ENCODE measurements at regions not wholly inside any gene's neighbourhood (a gene's known extent, or its start where the extent isn't known, plus 50 kb on each side); places are given as distances from the start of the nearest gene placed in this dataset.
"Not testable (repeated sequence)": the region's sequence is repeated elsewhere in the genome, so short reads cannot be mapped to it uniquely, and the experiment has no call there.

GRCh38 chr1:29415861-29416260, 179.5 kb downstream of the PTPRU start:
- H3K27ac Mint-ChIP-seq, result no peak overlapping the region
- H3K27me3 Mint-ChIP-seq (ENCODE audit: low read depth), result peaks cover 20% of the 10 kb centered on the region
- no peaks in the 10 kb centered on the region for H3K4me1 Mint-ChIP-seq (ENCODE audit: low read depth)
- no peak for ATAC-seq (replicated peaks in 1 of 2)
- DNase-seq, result no peak
- H3K4me3 Mint-ChIP-seq, result no peak overlapping the region
- no peaks in the 10 kb centered on the region for H3K9me3 Mint-ChIP-seq
- no peaks in the 10 kb centered on the region for H3K36me3 Mint-ChIP-seq (ENCODE audit: insufficient read depth in 2 of 2)

DNA sequence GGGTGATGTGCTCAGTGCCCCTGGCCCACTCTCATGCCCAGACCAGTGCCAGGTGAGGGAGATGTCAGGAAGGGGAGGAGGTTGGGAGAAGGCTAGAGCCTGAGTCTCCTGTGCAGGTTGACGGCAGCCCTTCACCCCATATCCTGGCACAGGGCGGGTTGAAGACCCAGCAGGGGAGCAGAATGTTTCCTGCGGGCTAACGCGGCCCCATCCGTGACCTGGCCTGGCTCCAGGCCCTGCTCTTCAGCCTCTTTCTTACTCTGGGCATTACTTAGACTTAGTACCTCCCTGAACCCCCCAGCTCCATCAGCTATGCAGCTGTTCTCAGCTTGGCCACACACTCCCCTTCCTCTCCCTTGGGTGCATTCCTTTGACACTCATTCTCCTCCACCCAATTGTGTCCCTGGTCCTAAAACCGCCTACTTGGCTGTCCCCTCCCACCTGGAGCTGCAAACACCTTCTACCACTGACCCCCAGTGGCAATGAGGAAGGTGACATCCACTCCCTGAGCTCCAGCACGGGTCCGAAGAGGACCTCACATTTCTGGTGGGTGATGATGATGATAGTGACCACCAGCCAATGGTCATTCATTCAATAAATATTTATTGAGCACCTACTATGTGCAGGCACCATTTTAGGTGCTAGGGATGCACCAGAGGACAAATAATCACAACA, 179.0 kb downstream of the PTPRU start:
- Mint-ChIP-seq H3K9me3 (no peaks in the 10 kb centered on the region), H3K36me3 (ENCODE audit: insufficient read depth in 2 of 2) (no peaks in the 10 kb centered on the region), H3K4me3 (no peak overlapping the region), H3K27me3 (ENCODE audit: low read depth) (peaks cover 20% of the 10 kb centered on the region), H3K4me1 (ENCODE audit: low read depth) (no peaks in the 10 kb centered on the region), H3K27ac (no peak overlapping the region)
- no peak for ATAC-seq (replicated peaks in 1 of 2)
- no peak for DNase-seq

- H3K4me3 Mint-ChIP-seq, result no peak overlapping the region
- no peak overlapping the region for H3K27ac Mint-ChIP-seq
- no peaks in the 10 kb centered on the region for H3K4me1 Mint-ChIP-seq (ENCODE audit: low read depth)
- H3K36me3 Mint-ChIP-seq (ENCODE audit: insufficient read depth in 2 of 2), result no peaks in the 10 kb centered on the region
- no peaks in the 10 kb centered on the region for H3K9me3 Mint-ChIP-seq
- DNase-seq, result no peak
- peaks cover 23% of the 10 kb centered on the region for H3K27me3 Mint-ChIP-seq (ENCODE audit: low read depth)
- no peak for ATAC-seq (replicated peaks in 1 of 2)
Observed at GRCh38 chr1:29414086-29414485, 177.8 kb downstream of the PTPRU start.

- H3K4me3 Mint-ChIP-seq, result no peak overlapping the region
- H3K27me3 Mint-ChIP-seq (ENCODE audit: low read depth), result peaks cover 26% of the 10 kb centered on the region
- DNase-seq (no peak), ATAC-seq (replicated peaks in 1 of 2) (no peak)
- no peaks in the 10 kb centered on the region for H3K9me3 Mint-ChIP-seq
- no peaks in the 10 kb centered on the region for H3K36me3 Mint-ChIP-seq (ENCODE audit: insufficient read depth in 2 of 2)
- H3K27ac Mint-ChIP-seq, result no peak overlapping the region
- H3K4me1 Mint-ChIP-seq (ENCODE audit: low read depth), result no peaks in the 10 kb centered on the region
Observed at GRCh38 chr1:29413661-29414060, 177.3 kb downstream of the PTPRU start.

DNA sequence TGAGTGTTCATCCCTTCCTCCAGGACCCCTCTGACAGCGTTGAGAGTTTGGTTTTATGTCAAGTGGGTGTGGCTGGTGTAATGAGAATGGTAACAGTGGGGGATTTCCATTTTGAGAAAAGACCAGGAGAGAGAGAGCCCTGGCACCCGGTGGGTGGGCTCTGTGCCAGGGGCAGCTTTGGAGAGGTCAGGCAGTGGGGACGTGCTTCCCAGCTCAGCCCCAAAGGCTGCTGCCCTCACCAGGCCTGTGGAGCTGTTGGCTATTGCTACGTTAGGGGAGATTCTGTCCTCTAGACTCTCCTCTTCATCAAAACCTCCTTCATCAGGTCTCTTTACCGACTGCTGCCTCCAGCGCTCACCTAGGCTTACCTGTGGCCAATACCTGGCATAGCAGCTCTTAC, 176.3 kb downstream of the PTPRU start:
- Mint-ChIP-seq H3K4me1 (ENCODE audit: low read depth) (no peaks in the 10 kb centered on the region), H3K4me3 (no peak overlapping the region), H3K27ac (no peak overlapping the region), H3K9me3 (no peaks in the 10 kb centered on the region), H3K27me3 (ENCODE audit: low read depth) (peaks cover 26% of the 10 kb centered on the region), H3K36me3 (ENCODE audit: insufficient read depth in 2 of 2) (no peaks in the 10 kb centered on the region)
- DNase-seq (no peak), ATAC-seq (replicated peaks in 1 of 2) (no peak)

- Mint-ChIP-seq H3K4me1 (ENCODE audit: low read depth) (no peaks in the 10 kb centered on the region), H3K36me3 (ENCODE audit: insufficient read depth in 2 of 2) (no peaks in the 10 kb centered on the region), H3K4me3 (no peak overlapping the region), H3K27ac (no peak overlapping the region), H3K9me3 (no peaks in the 10 kb centered on the region), H3K27me3 (ENCODE audit: low read depth) (peaks cover 17% of the 10 kb centered on the region)
- DNase-seq (no peak), ATAC-seq (replicated peaks in 1 of 2) (no peak)
Observed at GRCh38 chr1:29410476-29410875, 174.2 kb downstream of the PTPRU start.

DNA sequence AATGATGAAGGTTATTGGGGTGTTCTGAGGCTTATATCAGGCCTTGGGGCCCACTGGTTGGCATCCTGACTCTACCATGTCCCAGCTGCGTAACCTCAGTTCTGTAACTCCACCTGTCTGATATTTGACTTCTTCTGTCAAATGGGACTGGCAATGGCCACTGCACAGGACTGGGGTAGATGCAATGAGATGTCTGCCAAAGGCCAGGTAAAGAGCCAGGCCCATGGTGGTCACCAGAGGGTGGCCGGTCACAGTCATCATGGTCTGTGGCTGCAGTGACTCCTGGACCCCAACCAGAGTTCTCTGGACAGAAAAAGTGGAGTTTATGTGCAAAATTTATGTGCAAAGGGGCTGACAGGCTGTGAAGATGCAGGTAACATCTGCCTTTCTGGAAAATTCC, 173.3 kb downstream of the PTPRU start:
- no peaks in the 10 kb centered on the region for H3K4me1 Mint-ChIP-seq (ENCODE audit: low read depth)
- H3K9me3 Mint-ChIP-seq, result peaks cover 0 to 2% of the 10 kb centered on the region in 2 donors
- peaks cover 14% of the 10 kb centered on the region for H3K27me3 Mint-ChIP-seq (ENCODE audit: low read depth)
- no peak for DNase-seq
- H3K4me3 Mint-ChIP-seq, result no peak overlapping the region
- no peak overlapping the region for H3K27ac Mint-ChIP-seq
- no peak for ATAC-seq (replicated peaks in 1 of 2)
- no peaks in the 10 kb centered on the region for H3K36me3 Mint-ChIP-seq (ENCODE audit: insufficient read depth in 2 of 2)

DNA sequence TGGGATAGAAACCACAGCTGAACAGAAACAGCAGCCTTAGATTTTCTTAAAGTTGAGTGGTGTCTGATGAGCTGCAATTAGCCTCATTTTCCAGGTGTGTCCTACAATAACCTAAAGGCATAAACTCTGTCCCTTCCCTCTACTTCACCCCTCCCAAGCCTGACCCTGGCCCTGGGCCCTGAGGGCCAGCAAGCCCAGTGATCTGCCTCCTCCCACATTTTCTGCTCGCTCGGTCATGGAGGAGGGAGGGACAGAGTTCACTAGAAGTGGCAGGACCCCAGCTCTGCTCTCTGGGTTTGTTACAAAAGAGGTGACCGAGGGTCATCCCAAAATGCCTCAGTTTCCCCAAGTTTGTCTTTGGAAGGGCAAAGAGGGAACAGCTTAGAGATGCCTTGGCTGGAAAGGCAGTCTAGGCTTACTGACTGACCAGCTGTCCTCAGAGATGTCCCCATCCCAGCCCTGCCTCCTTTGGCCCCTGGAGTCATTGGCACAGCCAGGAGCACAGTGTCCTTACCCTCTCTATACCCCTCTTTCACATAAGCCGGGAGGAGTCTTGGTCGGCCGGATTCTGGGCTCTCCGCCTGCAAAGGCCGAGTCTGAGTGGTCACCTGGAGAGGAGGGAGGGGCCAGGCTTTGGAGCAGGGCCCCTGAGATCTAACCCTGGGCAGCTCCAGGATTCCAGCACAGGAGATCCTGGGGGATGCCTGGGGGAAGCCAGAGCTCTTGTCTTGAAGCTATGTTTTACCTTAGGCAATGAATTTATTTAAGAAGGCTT, 172.7 kb downstream of the PTPRU start:
- DNase-seq (no peak), ATAC-seq (replicated peaks in 1 of 2) (no peak)
- Mint-ChIP-seq H3K9me3 (peaks cover 0 to 2% of the 10 kb centered on the region in 2 donors), H3K4me1 (ENCODE audit: low read depth) (no peaks in the 10 kb centered on the region), H3K4me3 (no peak overlapping the region), H3K36me3 (ENCODE audit: insufficient read depth in 2 of 2) (no peaks in the 10 kb centered on the region), H3K27ac (no peak overlapping the region), H3K27me3 (ENCODE audit: low read depth) (peaks cover 8% of the 10 kb centered on the region)

DNA sequence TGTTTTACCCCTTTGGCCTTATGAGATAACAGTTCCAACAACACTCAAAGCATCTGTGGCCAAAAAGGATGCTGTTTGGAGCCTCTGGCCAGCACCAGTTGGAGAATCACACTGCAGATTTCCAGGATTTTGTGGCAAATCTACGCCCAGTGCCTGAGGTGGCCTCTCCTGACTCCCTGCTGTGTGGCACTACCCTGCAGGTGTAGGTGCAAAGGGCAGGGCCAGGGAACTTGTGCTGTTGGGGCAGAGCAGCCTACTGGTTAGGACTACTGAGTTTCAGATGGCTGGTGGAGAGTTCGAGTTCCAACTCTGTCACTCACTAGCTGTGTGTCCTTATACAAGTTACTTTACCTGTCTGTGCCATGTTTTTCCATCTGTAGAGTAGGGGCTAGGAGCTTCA, 170.5 kb downstream of the PTPRU start:
- Mint-ChIP-seq H3K4me1 (ENCODE audit: low read depth) (no peaks in the 10 kb centered on the region), H3K9me3 (peaks cover 0 to 2% of the 10 kb centered on the region in 2 donors), H3K4me3 (no peak overlapping the region), H3K27me3 (ENCODE audit: low read depth) (peaks cover 17% of the 10 kb centered on the region), H3K36me3 (ENCODE audit: insufficient read depth in 2 of 2) (no peaks in the 10 kb centered on the region), H3K27ac (no peak overlapping the region)
- ATAC-seq (replicated peaks in 1 of 2), result no peak
- DNase-seq, result no peak

- DNase-seq; H3K4me1 Mint-ChIP-seq (ENCODE audit: low read depth); H3K4me3 Mint-ChIP-seq; H3K27ac Mint-ChIP-seq; H3K9me3 Mint-ChIP-seq; H3K36me3 Mint-ChIP-seq (ENCODE audit: insufficient read depth in 2 of 2); ATAC-seq (replicated peaks in 1 of 2): not testable (repeated sequence)
- peaks cover 10% of the 10 kb centered on the region for H3K27me3 Mint-ChIP-seq (ENCODE audit: low read depth)
Observed at GRCh38 chr1:29400203-29400602, 163.9 kb downstream of the PTPRU start.

GRCh38 chr1:29399465-29399864, 163.1 kb downstream of the PTPRU start:
- Mint-ChIP-seq H3K27ac (no peak overlapping the region), H3K4me3 (no peak overlapping the region), H3K9me3 (peaks cover 2 to 6% of the 10 kb centered on the region in 2 donors), H3K36me3 (ENCODE audit: insufficient read depth in 2 of 2) (peaks cover 0 to 2% of the 10 kb centered on the region in 2 donors), H3K4me1 (ENCODE audit: low read depth) (no peaks in the 10 kb centered on the region), H3K27me3 (ENCODE audit: low read depth) (peaks cover 10% of the 10 kb centered on the region)
- ATAC-seq (replicated peaks in 1 of 2) (no peak), DNase-seq (no peak)

GRCh38 chr1:29398431-29398830, 162.1 kb downstream of the PTPRU start:
- H3K4me3 Mint-ChIP-seq, result no peak overlapping the region
- H3K4me1 Mint-ChIP-seq (ENCODE audit: low read depth), result no peaks in the 10 kb centered on the region
- H3K27ac Mint-ChIP-seq, result no peak overlapping the region
- peaks cover 5% of the 10 kb centered on the region for H3K27me3 Mint-ChIP-seq (ENCODE audit: low read depth)
- no peak for DNase-seq
- peaks cover 2 to 6% of the 10 kb centered on the region in 2 donors for H3K9me3 Mint-ChIP-seq
- peaks cover 0 to 2% of the 10 kb centered on the region in 2 donors for H3K36me3 Mint-ChIP-seq (ENCODE audit: insufficient read depth in 2 of 2)
- no peak for ATAC-seq (replicated peaks in 1 of 2)

GRCh38 chr1:29397981-29398380, 161.7 kb downstream of the PTPRU start:
- Mint-ChIP-seq H3K4me3 (no peak overlapping the region), H3K27ac (no peak overlapping the region), H3K4me1 (ENCODE audit: low read depth) (no peaks in the 10 kb centered on the region), H3K9me3 (peaks cover 2 to 6% of the 10 kb centered on the region in 2 donors), H3K36me3 (ENCODE audit: insufficient read depth in 2 of 2) (peaks cover 0 to 2% of the 10 kb centered on the region in 2 donors), H3K27me3 (ENCODE audit: low read depth) (peaks cover 9% of the 10 kb centered on the region)
- DNase-seq (no peak), ATAC-seq (replicated peaks in 1 of 2) (no peak)

- Mint-ChIP-seq H3K27me3 (ENCODE audit: low read depth) (peaks cover 7% of the 10 kb centered on the region), H3K4me1 (ENCODE audit: low read depth) (no peaks in the 10 kb centered on the region), H3K36me3 (ENCODE audit: insufficient read depth in 2 of 2) (peaks cover 0 to 2% of the 10 kb centered on the region in 2 donors), H3K27ac (no peak overlapping the region), H3K9me3 (peaks cover 2 to 6% of the 10 kb centered on the region in 2 donors), H3K4me3 (no peak overlapping the region)
- ATAC-seq (replicated peaks in 1 of 2), result no peak
- no peak for DNase-seq
Observed at GRCh38 chr1:29397256-29397590, 160.9 kb downstream of the PTPRU start.

All from activated T-cell treated with anti-CD3 and anti-CD28 coated beads, Interleukin-2, amount 50 U/mL, for 72 hours (primary cell).